ENCODE measurements at regions not wholly inside any gene's neighbourhood (a gene's known extent, or its start where the extent isn't known, plus 50 kb on each side); places are given as distances from the start of the nearest gene placed in this dataset.

DNA sequence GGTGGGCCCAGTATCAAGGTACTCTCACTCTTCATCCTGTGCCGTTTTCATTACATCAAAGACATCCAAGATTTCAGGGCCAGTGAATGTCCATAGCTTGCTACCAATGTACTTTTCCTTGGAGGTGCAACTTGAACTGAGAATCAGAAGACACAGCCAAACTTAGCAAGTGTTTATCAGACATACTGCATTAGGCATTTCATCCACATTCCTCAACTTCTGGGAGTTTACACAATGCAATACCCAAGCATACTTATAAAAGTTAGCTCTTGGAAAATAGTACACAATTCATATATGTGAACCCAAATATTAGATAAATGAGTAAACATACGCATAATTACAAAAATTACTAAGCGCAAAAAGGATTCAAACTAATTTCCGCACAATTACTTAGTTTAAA, 216.3 kb upstream of the RHOBTB1 start:
- CTCF ChIA-PET = no interaction called here
- Mint-ChIP-seq H3K27me3 (ENCODE audit: low read depth) (no peaks in the 10 kb centered on the region), H3K36me3 (no peaks in the 10 kb centered on the region), H3K9me3 (peaks cover 12% of the 10 kb centered on the region), H3K27ac (no peak overlapping the region), H3K4me1 (peaks cover 9% of the 10 kb centered on the region), H3K4me3 (no peak overlapping the region)
- ATAC-seq (no peak), DNase-seq (ENCODE audit: low spot score) (no peak)
- TF ChIP-seq, protein P1, sequence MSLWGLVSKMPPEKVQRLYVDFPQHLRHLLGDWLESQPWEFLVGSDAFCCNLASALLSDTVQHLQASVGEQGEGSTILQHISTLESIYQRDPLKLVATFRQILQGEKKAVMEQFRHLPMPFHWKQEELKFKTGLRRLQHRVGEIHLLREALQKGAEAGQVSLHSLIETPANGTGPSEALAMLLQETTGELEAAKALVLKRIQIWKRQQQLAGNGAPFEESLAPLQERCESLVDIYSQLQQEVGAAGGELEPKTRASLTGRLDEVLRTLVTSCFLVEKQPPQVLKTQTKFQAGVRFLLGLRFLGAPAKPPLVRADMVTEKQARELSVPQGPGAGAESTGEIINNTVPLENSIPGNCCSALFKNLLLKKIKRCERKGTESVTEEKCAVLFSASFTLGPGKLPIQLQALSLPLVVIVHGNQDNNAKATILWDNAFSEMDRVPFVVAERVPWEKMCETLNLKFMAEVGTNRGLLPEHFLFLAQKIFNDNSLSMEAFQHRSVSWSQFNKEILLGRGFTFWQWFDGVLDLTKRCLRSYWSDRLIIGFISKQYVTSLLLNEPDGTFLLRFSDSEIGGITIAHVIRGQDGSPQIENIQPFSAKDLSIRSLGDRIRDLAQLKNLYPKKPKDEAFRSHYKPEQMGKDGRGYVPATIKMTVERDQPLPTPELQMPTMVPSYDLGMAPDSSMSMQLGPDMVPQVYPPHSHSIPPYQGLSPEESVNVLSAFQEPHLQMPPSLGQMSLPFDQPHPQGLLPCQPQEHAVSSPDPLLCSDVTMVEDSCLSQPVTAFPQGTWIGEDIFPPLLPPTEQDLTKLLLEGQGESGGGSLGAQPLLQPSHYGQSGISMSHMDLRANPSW (CRISPR knock-in tag; conservative IDR thresholded peaks at IDR 0.05; ENCODE audit: low read depth) = no peak
- TF ChIP-seq NFYB (CRISPR knock-in tag; conservative IDR thresholded peaks at IDR 0.05; ENCODE audit: low read depth) (no peak), TCF7 (CRISPR knock-in tag; IDR thresholded peaks at IDR 0.05; ENCODE audit: low read depth) (no peak), FOXP1 (CRISPR knock-in tag; IDR thresholded peaks at IDR 0.05; ENCODE audit: borderline replicate concordance) (no peak), JAZF1 (CRISPR knock-in tag; IDR thresholded peaks at IDR 0.05) (no peak), ATF1 (CRISPR knock-in tag; IDR thresholded peaks at IDR 0.05) (no peak), NR1H2 (CRISPR knock-in tag; IDR thresholded peaks at IDR 0.05) (no peak), GABPB1 (CRISPR knock-in tag; IDR thresholded peaks at IDR 0.05) (no peak), RELA (CRISPR knock-in tag; IDR thresholded peaks at IDR 0.05; ENCODE audit: borderline replicate concordance) (no peak), PRRX2 (CRISPR knock-in tag; IDR thresholded peaks at IDR 0.05) (no peak), SOX15 (CRISPR knock-in tag; IDR thresholded peaks at IDR 0.05) (no peak), SMAD3 (CRISPR knock-in tag; IDR thresholded peaks at IDR 0.05; ENCODE audit: borderline replicate concordance) (no peak), NFE2L1 (CRISPR knock-in tag; IDR thresholded peaks at IDR 0.05) (no peak)
- TF ChIP-seq, protein P2, sequence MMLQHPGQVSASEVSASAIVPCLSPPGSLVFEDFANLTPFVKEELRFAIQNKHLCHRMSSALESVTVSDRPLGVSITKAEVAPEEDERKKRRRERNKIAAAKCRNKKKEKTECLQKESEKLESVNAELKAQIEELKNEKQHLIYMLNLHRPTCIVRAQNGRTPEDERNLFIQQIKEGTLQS (CRISPR knock-in tag; conservative IDR thresholded peaks at IDR 0.05) = no peak
- TF ChIP-seq, protein P3, sequence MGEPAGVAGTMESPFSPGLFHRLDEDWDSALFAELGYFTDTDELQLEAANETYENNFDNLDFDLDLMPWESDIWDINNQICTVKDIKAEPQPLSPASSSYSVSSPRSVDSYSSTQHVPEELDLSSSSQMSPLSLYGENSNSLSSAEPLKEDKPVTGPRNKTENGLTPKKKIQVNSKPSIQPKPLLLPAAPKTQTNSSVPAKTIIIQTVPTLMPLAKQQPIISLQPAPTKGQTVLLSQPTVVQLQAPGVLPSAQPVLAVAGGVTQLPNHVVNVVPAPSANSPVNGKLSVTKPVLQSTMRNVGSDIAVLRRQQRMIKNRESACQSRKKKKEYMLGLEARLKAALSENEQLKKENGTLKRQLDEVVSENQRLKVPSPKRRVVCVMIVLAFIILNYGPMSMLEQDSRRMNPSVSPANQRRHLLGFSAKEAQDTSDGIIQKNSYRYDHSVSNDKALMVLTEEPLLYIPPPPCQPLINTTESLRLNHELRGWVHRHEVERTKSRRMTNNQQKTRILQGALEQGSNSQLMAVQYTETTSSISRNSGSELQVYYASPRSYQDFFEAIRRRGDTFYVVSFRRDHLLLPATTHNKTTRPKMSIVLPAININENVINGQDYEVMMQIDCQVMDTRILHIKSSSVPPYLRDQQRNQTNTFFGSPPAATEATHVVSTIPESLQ (CRISPR knock-in tag; IDR thresholded peaks at IDR 0.05) = no peak
- TF ChIP-seq, protein P4, sequence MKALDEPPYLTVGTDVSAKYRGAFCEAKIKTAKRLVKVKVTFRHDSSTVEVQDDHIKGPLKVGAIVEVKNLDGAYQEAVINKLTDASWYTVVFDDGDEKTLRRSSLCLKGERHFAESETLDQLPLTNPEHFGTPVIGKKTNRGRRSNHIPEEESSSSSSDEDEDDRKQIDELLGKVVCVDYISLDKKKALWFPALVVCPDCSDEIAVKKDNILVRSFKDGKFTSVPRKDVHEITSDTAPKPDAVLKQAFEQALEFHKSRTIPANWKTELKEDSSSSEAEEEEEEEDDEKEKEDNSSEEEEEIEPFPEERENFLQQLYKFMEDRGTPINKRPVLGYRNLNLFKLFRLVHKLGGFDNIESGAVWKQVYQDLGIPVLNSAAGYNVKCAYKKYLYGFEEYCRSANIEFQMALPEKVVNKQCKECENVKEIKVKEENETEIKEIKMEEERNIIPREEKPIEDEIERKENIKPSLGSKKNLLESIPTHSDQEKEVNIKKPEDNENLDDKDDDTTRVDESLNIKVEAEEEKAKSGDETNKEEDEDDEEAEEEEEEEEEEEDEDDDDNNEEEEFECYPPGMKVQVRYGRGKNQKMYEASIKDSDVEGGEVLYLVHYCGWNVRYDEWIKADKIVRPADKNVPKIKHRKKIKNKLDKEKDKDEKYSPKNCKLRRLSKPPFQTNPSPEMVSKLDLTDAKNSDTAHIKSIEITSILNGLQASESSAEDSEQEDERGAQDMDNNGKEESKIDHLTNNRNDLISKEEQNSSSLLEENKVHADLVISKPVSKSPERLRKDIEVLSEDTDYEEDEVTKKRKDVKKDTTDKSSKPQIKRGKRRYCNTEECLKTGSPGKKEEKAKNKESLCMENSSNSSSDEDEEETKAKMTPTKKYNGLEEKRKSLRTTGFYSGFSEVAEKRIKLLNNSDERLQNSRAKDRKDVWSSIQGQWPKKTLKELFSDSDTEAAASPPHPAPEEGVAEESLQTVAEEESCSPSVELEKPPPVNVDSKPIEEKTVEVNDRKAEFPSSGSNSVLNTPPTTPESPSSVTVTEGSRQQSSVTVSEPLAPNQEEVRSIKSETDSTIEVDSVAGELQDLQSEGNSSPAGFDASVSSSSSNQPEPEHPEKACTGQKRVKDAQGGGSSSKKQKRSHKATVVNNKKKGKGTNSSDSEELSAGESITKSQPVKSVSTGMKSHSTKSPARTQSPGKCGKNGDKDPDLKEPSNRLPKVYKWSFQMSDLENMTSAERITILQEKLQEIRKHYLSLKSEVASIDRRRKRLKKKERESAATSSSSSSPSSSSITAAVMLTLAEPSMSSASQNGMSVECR (CRISPR knock-in tag; IDR thresholded peaks at IDR 0.05; ENCODE audit: borderline replicate concordance) = no peak
- TF ChIP-seq, protein P5, sequence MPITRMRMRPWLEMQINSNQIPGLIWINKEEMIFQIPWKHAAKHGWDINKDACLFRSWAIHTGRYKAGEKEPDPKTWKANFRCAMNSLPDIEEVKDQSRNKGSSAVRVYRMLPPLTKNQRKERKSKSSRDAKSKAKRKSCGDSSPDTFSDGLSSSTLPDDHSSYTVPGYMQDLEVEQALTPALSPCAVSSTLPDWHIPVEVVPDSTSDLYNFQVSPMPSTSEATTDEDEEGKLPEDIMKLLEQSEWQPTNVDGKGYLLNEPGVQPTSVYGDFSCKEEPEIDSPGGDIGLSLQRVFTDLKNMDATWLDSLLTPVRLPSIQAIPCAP (CRISPR knock-in tag; IDR thresholded peaks at IDR 0.05) = no peak
- TF ChIP-seq, protein P6, sequence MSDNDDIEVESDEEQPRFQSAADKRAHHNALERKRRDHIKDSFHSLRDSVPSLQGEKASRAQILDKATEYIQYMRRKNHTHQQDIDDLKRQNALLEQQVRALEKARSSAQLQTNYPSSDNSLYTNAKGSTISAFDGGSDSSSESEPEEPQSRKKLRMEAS (CRISPR knock-in tag; IDR thresholded peaks at IDR 0.05) = no peak
- TF ChIP-seq, protein P7, sequence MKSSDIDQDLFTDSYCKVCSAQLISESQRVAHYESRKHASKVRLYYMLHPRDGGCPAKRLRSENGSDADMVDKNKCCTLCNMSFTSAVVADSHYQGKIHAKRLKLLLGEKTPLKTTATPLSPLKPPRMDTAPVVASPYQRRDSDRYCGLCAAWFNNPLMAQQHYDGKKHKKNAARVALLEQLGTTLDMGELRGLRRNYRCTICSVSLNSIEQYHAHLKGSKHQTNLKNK (CRISPR knock-in tag; IDR thresholded peaks at IDR 0.05) = no peak
- TF ChIP-seq, protein P8, sequence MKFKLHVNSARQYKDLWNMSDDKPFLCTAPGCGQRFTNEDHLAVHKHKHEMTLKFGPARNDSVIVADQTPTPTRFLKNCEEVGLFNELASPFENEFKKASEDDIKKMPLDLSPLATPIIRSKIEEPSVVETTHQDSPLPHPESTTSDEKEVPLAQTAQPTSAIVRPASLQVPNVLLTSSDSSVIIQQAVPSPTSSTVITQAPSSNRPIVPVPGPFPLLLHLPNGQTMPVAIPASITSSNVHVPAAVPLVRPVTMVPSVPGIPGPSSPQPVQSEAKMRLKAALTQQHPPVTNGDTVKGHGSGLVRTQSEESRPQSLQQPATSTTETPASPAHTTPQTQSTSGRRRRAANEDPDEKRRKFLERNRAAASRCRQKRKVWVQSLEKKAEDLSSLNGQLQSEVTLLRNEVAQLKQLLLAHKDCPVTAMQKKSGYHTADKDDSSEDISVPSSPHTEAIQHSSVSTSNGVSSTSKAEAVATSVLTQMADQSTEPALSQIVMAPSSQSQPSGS (CRISPR knock-in tag; IDR thresholded peaks at IDR 0.05; ENCODE audit: borderline replicate concordance, low read depth) = no peak
- POLR2A ChIA-PET = no interaction called here
